DOHH2 (cell line): ENCODE measurements at regions not wholly inside any gene's neighbourhood (a gene's known extent, or its start where the extent isn't known, plus 50 kb on each side); places are given as distances from the start of the nearest gene placed in this dataset.

ENCODE experiments used
- EZH2phosphoT487 ChIP-seq: fragments of 200-600 bp; sonication (generic); IDR thresholded peaks from 2 replicates; pipeline ENCODE4 v1.6.1; 2017; ENCODE audit warnings: borderline replicate concordance, mild to moderate bottlenecking, antibody characterized with exemption, low read length, moderate library complexity, mixed read lengths
- TF ChIP-seq, protein P1 (sequence below): fragments of 200-600 bp; sonication (generic); IDR thresholded peaks from one replicate; pipeline ENCODE4 v1.5.1; 2014; ENCODE audit warnings: antibody characterized with exemption, mild to moderate bottlenecking, low read depth, low read length; ENCODE audit not compliant: poor library complexity, severe bottlenecking

DNA sequence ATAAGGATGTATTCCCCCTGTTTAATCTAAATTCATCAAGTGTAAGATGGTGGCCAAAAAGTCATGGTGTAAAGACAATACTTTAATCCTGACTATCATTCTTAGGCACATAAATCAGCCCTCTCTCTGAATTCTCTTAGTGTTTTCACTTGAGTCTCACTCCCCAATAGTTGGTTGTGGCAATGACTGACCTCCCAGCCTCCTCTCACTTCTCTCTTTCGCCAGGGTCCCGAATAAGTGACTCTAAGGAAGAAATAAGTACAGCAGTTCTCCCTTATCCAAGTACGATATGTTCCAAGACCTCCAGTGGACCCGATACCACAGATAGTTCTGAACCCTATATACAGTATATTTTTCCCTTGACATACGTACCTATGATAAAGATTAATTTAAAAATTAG lies 335.3 kb downstream of the MAF start:
- TF ChIP-seq EZH2phosphoT487 = no peak
- TF ChIP-seq, protein P1, sequence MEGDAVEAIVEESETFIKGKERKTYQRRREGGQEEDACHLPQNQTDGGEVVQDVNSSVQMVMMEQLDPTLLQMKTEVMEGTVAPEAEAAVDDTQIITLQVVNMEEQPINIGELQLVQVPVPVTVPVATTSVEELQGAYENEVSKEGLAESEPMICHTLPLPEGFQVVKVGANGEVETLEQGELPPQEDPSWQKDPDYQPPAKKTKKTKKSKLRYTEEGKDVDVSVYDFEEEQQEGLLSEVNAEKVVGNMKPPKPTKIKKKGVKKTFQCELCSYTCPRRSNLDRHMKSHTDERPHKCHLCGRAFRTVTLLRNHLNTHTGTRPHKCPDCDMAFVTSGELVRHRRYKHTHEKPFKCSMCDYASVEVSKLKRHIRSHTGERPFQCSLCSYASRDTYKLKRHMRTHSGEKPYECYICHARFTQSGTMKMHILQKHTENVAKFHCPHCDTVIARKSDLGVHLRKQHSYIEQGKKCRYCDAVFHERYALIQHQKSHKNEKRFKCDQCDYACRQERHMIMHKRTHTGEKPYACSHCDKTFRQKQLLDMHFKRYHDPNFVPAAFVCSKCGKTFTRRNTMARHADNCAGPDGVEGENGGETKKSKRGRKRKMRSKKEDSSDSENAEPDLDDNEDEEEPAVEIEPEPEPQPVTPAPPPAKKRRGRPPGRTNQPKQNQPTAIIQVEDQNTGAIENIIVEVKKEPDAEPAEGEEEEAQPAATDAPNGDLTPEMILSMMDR = no peak
